Kidney glomerular epithelial cell (primary cell): ENCODE measurements at regions not wholly inside any gene's neighbourhood (a gene's known extent, or its start where the extent isn't known, plus 50 kb on each side); places are given as distances from the start of the nearest gene placed in this dataset.
"Not testable (repeated sequence)": the region's sequence is repeated elsewhere in the genome, so short reads cannot be mapped to it uniquely, and the experiment has no call there.

Experiments used
- DNase-seq: peaks from one replicate; lab custom pipeline; 2025; lab: John Stamatoyannopoulos, UW

- no peak for DNase-seq
Observed at GRCh38 chr5:106818552-106818951, 852.2 kb downstream of the EFNA5 start.

GRCh38 chr5:106814961-106815360 lies 855.8 kb downstream of the EFNA5 start:
- no peak for DNase-seq

GRCh38 chr5:106801554-106801953 lies 869.2 kb downstream of the EFNA5 start:
- DNase-seq, result no peak

- no peak for DNase-seq
Observed at GRCh38 chr5:106797996-106798395, 872.7 kb downstream of the EFNA5 start.

GRCh38 chr5:106796081-106796480 lies 874.7 kb downstream of the EFNA5 start:
- peak; percentile 7 for DNase-seq

- DNase-seq, result no peak
Observed at GRCh38 chr5:106784846-106785245, 885.9 kb downstream of the EFNA5 start.

GRCh38 chr5:106780355-106780754 lies 890.4 kb downstream of the EFNA5 start:
- no peak for DNase-seq

- not testable (repeated sequence) for DNase-seq
Observed at GRCh38 chr5:106776515-106776914, 894.2 kb downstream of the EFNA5 start.

GRCh38 chr5:106768392-106768791 lies 902.3 kb downstream of the EFNA5 start:
- DNase-seq, result no peak

- no peak for DNase-seq
Observed at GRCh38 chr5:106766916-106767315, 903.8 kb downstream of the EFNA5 start.

- no peak for DNase-seq
Observed at GRCh38 chr5:106759581-106759980, 911.2 kb downstream of the EFNA5 start.

- no peak for DNase-seq
Observed at GRCh38 chr5:106759152-106759551, 911.6 kb downstream of the EFNA5 start.

GRCh38 chr5:106757672-106758071 lies 913.1 kb downstream of the EFNA5 start:
- DNase-seq, result no peak

- DNase-seq, result no peak
Observed at GRCh38 chr5:106755789-106756188, 914.9 kb downstream of the EFNA5 start.

- DNase-seq, result no peak
Observed at GRCh38 chr5:106755066-106755465, 915.7 kb downstream of the EFNA5 start.

- no peak for DNase-seq
Observed at GRCh38 chr5:106749826-106750225, 920.9 kb downstream of the EFNA5 start.

GRCh38 chr5:106739127-106739526 lies 931.6 kb downstream of the EFNA5 start:
- DNase-seq, result no peak

GRCh38 chr5:106737111-106737510 lies 933.6 kb downstream of the EFNA5 start:
- no peak for DNase-seq

- no peak for DNase-seq
Observed at GRCh38 chr5:106732624-106733023, 938.1 kb downstream of the EFNA5 start.

GRCh38 chr5:106730912-106731311 lies 939.8 kb downstream of the EFNA5 start:
- DNase-seq, result no peak

- no peak for DNase-seq
Observed at GRCh38 chr5:106730506-106730905, 940.2 kb downstream of the EFNA5 start.

GRCh38 chr5:106728208-106728607 lies 942.5 kb downstream of the EFNA5 start:
- no peak for DNase-seq

GRCh38 chr5:106727071-106727470 lies 943.7 kb downstream of the EFNA5 start:
- no peak for DNase-seq

- no peak for DNase-seq
Observed at GRCh38 chr5:106720367-106720766, 950.4 kb downstream of the EFNA5 start.

- DNase-seq, result no peak
Observed at GRCh38 chr5:106699796-106700195, 970.9 kb downstream of the EFNA5 start.
